ENCODE measurements at regions not wholly inside any gene's neighbourhood (a gene's known extent, or its start where the extent isn't known, plus 50 kb on each side); places are given as distances from the start of the nearest gene placed in this dataset.

DNA sequence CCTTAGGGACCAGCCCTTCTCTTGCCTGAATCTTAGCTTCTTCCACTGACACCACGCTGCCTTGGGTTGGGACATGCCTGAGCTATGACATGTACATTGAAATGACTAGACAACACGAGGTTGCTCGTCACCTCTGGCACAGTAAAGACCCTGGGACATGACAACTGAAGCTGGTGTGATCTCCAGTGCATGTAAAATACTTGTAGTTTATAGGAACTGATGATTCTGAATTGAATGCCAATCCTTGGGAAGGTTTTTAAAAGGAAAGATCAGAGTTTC lies 100.7 kb upstream of the PGRMC2 start:
- no peaks in the 10 kb centered on the region for H3K9me3 ChIP-seq (ENCODE audit: low read depth)
- H3K27ac ChIP-seq: no peak overlapping the region
- no peaks in the 10 kb centered on the region for H3K27me3 ChIP-seq
- DNase-seq (ENCODE audit: low read depth in 1 of 2, low spot score in 1 of 2): no peak
- TF ChIP-seq, protein P1, sequence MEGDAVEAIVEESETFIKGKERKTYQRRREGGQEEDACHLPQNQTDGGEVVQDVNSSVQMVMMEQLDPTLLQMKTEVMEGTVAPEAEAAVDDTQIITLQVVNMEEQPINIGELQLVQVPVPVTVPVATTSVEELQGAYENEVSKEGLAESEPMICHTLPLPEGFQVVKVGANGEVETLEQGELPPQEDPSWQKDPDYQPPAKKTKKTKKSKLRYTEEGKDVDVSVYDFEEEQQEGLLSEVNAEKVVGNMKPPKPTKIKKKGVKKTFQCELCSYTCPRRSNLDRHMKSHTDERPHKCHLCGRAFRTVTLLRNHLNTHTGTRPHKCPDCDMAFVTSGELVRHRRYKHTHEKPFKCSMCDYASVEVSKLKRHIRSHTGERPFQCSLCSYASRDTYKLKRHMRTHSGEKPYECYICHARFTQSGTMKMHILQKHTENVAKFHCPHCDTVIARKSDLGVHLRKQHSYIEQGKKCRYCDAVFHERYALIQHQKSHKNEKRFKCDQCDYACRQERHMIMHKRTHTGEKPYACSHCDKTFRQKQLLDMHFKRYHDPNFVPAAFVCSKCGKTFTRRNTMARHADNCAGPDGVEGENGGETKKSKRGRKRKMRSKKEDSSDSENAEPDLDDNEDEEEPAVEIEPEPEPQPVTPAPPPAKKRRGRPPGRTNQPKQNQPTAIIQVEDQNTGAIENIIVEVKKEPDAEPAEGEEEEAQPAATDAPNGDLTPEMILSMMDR (IDR thresholded peaks at IDR 0.05; ENCODE audit: low read depth, low read length): no peak
- no peaks in the 10 kb centered on the region for H3K36me3 ChIP-seq
- H3K4me3 ChIP-seq: no peak overlapping the region
- peaks cover 4% of the 10 kb centered on the region for H3K4me1 ChIP-seq (ENCODE audit: low read depth)

DNA sequence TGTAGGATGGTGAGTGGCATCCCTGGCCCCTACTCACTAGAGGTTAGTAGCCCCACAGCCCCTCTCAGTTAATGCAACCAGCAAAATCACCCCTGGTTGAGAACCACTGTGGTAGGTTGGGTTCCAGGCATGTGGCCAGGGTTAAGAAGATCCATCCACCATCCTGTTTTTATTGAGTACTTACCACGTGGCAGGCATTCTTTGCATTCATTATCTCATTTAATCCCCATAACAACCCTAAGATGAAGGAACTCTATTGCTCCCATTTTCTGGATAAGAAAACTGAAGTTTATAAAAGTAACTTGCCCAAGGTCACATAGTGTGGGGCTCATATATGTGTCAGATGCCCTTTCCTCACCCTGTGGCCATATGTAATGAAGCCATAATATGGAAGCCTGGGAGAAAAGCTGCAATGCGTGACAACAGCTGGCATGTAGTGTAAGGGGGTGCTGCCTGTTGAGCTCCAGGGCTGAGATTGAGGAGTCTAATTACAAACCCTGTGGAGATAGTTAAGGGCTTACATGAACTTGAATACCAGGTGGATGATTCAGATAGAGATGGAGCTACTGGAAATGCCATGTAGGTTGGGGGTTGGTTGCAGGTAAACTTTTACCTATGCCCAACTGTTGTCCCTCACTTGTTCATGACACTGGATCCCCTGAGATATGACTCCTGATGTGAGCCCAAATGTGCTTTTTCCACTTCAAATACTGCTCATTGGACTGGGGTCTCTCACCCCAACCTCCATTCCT lies 100.2 kb upstream of the PGRMC2 start:
- Histone ChIP-seq H3K4me3 (no peak overlapping the region), H3K27me3 (no peaks in the 10 kb centered on the region), H3K4me1 (ENCODE audit: low read depth) (peaks cover 1% of the 10 kb centered on the region), H3K36me3 (no peaks in the 10 kb centered on the region), H3K9me3 (ENCODE audit: low read depth) (no peaks in the 10 kb centered on the region), H3K27ac (no peak overlapping the region)
- TF ChIP-seq, protein P1 (IDR thresholded peaks at IDR 0.05; ENCODE audit: low read depth, low read length): no peak
- DNase-seq (ENCODE audit: low read depth in 1 of 2, low spot score in 1 of 2): no peak

DNA sequence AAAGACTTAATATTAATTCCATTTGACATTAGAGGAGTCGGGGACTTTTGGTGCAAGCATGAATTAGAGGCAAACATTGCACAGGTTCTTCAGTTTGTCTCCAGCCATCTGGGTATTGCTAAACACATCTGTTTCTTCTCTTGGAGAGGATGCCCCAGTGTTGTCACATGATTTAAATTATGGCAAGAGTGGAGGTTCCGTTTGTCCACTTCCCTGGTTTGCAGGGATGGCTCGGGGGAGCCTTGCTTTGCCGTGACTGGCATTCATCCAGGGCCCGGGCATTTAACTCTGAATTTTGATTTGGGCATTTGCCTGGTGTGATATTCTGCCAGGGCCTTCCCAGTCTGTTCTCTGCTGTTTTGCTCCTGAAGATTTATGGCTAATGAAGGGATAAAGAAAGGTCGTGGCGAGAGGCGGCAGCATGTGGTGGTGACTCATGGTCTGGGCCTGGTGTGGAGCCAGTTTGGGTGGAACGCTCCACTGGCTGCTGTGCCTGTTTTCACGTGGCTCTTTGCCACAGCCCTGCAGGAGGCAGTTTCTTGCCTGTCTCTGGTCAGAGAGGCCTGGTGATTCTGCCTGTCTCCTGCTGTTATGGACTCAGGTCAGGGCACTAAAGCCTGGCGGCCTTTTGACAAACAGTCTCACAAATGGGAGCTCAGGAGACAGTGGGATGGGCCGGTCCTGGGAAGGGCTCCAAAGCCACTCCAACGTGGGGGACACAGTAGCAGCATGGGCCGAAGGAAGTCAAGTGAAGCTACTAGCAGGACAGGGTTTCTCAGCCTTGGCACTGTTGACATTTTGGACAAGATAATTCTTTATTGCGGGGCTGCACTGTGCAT lies 99.4 kb upstream of the PGRMC2 start:
- TF ChIP-seq, protein P1 (IDR thresholded peaks at IDR 0.05; ENCODE audit: low read depth, low read length): peak; percentile 20
- Histone ChIP-seq H3K9me3 (ENCODE audit: low read depth) (no peaks in the 10 kb centered on the region), H3K36me3 (no peaks in the 10 kb centered on the region), H3K27ac (no peak overlapping the region), H3K4me1 (ENCODE audit: low read depth) (no peaks in the 10 kb centered on the region), H3K27me3 (no peaks in the 10 kb centered on the region), H3K4me3 (no peak overlapping the region)
- peak in 1 of 2 donors; percentile 97 for DNase-seq (ENCODE audit: low read depth in 1 of 2, low spot score in 1 of 2)

DNA sequence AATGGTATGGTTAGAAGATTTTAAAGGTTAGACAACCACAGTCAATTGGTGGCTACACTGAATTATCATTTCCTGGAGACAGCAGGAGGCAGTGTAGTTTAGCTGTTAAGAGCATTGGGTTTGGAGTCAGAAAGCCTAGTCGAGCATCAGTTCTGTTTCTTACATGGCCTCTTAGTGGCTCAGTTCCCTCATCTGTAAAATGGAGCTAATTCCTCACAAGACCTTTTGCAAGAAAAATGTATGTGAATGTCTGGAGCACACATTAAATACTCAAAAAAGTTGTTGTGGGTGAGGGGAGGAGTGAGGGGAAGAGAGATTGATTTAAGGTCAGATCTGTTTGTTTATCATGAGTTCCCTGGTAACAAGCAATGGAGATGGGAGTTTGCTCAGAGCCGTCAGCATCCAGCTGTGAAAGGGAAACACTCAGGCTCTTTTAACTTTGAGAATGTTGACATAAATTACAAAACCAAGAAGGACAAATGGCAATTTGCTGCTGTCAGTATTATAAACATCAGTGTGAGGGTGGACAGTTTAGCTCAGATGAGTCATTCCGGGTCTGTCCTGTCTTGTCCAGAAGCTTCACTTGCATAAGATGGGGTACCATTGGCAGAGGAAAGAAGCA lies 98.2 kb upstream of the PGRMC2 start:
- no peaks in the 10 kb centered on the region for H3K9me3 ChIP-seq (ENCODE audit: low read depth)
- no peak overlapping the region for H3K27ac ChIP-seq
- TF ChIP-seq, protein P1 (IDR thresholded peaks at IDR 0.05; ENCODE audit: low read depth, low read length): peak; percentile 22
- H3K4me3 ChIP-seq: no peak overlapping the region
- H3K36me3 ChIP-seq: no peaks in the 10 kb centered on the region
- H3K4me1 ChIP-seq (ENCODE audit: low read depth): no peaks in the 10 kb centered on the region
- peak in 1 of 2 donors; percentile 58 for DNase-seq (ENCODE audit: low read depth in 1 of 2, low spot score in 1 of 2)
- no peaks in the 10 kb centered on the region for H3K27me3 ChIP-seq

DNA sequence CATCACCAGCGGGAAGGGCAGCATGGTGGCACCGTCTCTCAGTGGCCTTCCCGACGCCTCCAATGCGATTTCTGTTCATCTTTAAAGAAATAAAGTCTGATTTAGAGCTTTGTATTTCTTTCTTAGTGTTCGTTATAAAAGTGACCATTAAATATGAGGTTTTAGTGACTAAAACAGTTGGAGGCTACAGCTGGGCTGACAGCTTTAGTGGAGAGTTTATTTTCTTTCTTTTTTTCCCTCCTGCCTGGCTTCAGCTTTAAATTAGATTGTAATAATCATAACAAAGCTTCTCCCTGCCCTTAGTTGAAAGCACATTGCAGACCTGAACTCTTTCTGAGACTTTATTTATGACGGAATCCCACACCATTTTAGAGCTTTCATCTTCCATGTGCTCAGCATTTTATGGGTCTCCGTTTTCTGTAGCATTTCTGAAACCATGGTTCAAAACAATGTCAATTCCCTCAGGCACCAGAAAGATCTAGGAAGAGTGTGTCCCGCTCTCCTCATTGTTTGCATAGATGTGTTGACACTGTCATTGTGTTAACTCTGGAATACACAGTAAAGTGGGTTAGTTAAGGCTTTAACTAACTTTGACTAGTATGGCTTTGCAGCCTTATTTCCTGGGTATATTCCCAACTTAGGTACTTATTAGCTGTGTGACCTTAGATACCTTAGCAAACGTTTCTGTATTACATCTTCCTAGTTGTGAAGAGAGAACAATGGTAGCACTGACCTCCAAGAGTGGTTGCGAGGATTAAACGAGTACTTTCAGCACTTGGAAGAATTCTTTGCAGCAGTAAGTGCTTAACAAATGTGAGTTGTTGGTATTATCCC lies 97.4 kb upstream of the PGRMC2 start:
- Histone ChIP-seq H3K4me3 (no peak overlapping the region), H3K9me3 (ENCODE audit: low read depth) (no peaks in the 10 kb centered on the region), H3K27me3 (no peaks in the 10 kb centered on the region), H3K4me1 (ENCODE audit: low read depth) (no peaks in the 10 kb centered on the region), H3K36me3 (no peaks in the 10 kb centered on the region), H3K27ac (no peak overlapping the region)
- TF ChIP-seq, protein P1 (IDR thresholded peaks at IDR 0.05; ENCODE audit: low read depth, low read length): no peak
- no peak for DNase-seq (ENCODE audit: low read depth in 1 of 2, low spot score in 1 of 2)
